Mesothelial cell of epicardium (in vitro differentiated cells): ENCODE measurements at regions not wholly inside any gene's neighbourhood (a gene's known extent, or its start where the extent isn't known, plus 50 kb on each side); places are given as distances from the start of the nearest gene placed in this dataset.

Source experiments
- DNase-seq, 2 experiments: peaks; one replicate each; pipeline ENCODE4 v3.0.0; 2021; ENCODE audit warnings: low spot score in 2 of 2; ENCODE audit not compliant: unreplicated experiment in 2 of 2
- H3K27ac Mint-ChIP-seq: 2 replicates; pipeline ENCODE4 v1.8.0; 2021; ENCODE audit warnings: mixed read lengths
- H3K27me3 Mint-ChIP-seq: 2 replicates; pipeline ENCODE4 v1.8.0; 2021; ENCODE audit warnings: low read depth, mixed read lengths
- H3K36me3 Mint-ChIP-seq: 2 replicates; pipeline ENCODE4 v1.8.0; 2021; ENCODE audit warnings: mixed read lengths
- H3K4me1 Mint-ChIP-seq: 2 replicates; pipeline ENCODE4 v1.8.0; 2021; ENCODE audit warnings: mixed read lengths
- H3K4me3 Mint-ChIP-seq: 2 replicates; pipeline ENCODE4 v1.8.0; 2021; ENCODE audit warnings: mild to moderate bottlenecking, moderate library complexity, mixed read lengths
- H3K9me3 Mint-ChIP-seq: 2 replicates; pipeline ENCODE4 v1.8.0; 2021; ENCODE audit warnings: mixed read lengths
- TF ChIP-seq, protein P1 (sequence below): fragments of 200-600 bp; sonication (generic); IDR thresholded peaks from one replicate; pipeline ENCODE4 v1.5.0; 2021; ENCODE audit warnings: antibody characterized with exemption; ENCODE audit not compliant: unreplicated experiment

DNA sequence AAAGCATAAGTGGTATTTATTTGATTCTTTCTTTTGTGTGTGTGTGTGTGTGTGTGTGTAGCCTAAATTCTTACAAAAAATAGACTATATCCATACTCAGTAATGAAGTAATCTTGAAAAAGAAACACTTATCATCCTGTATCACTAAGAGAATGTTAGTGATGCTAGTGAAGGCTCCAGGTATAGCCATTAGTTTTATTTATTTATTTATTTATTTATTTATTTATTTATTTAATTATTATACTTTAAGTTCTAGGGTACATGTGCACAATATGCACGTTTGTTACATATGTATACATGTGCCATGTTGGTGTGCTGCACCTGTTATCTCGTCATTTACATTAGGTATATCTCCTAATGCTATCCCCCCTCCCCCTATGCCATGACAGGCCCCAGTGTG, 436.0 kb downstream of the HTR7 start:
- H3K36me3 Mint-ChIP-seq = peaks cover 1% of the 10 kb centered on the region
- no peak overlapping the region for H3K27ac Mint-ChIP-seq
- peaks cover 13% of the 10 kb centered on the region for H3K9me3 Mint-ChIP-seq
- H3K4me1 Mint-ChIP-seq = peaks cover 13% of the 10 kb centered on the region
- TF ChIP-seq, protein P1, sequence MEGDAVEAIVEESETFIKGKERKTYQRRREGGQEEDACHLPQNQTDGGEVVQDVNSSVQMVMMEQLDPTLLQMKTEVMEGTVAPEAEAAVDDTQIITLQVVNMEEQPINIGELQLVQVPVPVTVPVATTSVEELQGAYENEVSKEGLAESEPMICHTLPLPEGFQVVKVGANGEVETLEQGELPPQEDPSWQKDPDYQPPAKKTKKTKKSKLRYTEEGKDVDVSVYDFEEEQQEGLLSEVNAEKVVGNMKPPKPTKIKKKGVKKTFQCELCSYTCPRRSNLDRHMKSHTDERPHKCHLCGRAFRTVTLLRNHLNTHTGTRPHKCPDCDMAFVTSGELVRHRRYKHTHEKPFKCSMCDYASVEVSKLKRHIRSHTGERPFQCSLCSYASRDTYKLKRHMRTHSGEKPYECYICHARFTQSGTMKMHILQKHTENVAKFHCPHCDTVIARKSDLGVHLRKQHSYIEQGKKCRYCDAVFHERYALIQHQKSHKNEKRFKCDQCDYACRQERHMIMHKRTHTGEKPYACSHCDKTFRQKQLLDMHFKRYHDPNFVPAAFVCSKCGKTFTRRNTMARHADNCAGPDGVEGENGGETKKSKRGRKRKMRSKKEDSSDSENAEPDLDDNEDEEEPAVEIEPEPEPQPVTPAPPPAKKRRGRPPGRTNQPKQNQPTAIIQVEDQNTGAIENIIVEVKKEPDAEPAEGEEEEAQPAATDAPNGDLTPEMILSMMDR = no peak
- no peaks in the 10 kb centered on the region for H3K27me3 Mint-ChIP-seq
- H3K4me3 Mint-ChIP-seq = no peak overlapping the region
- no peak for DNase-seq

DNA sequence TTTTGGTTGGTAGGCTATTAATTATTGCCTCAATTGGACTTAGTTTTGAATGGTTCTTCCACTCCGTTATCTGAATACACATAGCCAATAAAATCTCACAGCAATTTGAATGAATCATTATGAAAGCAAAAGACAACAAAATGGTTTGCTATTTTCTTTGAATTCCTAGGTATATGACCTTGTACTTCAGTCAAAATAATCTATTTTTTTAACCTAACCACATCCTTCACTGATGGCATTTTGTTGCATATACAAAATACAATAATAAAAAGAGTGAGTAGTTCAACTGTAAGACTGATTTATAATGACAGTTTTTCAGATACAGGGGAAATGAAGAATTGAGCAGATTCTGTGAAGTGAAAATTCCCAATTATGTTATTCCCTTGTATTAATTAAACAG, 433.1 kb downstream of the HTR7 start:
- peaks cover 8% of the 10 kb centered on the region for H3K4me1 Mint-ChIP-seq
- H3K27me3 Mint-ChIP-seq = no peaks in the 10 kb centered on the region
- H3K36me3 Mint-ChIP-seq = peaks cover 1% of the 10 kb centered on the region
- DNase-seq = no peak
- TF ChIP-seq, protein P1 = no peak
- no peak overlapping the region for H3K27ac Mint-ChIP-seq
- no peak overlapping the region for H3K4me3 Mint-ChIP-seq
- peaks cover 13% of the 10 kb centered on the region for H3K9me3 Mint-ChIP-seq

DNA sequence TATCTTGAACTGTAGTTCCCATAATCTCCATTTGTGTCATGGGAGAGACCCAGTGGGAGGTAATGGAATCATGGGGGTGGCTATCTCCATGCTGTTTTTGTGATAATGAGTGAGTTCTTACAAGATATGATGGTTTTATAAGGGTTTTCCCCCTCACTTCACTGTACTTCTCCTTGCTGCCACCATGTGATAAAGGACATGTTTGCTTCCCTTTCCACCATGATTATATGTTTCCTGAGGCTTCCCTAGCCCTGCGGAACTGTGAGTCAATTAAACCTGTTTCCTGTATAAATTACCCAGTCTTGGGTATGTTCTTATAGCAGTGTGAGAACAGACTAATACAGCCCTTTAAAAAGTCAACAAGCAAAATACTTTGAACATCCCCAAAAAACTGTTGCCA, 427.7 kb downstream of the HTR7 start:
- no peaks in the 10 kb centered on the region for H3K36me3 Mint-ChIP-seq
- H3K9me3 Mint-ChIP-seq = peaks cover 11% of the 10 kb centered on the region
- no peak overlapping the region for H3K27ac Mint-ChIP-seq
- peaks cover 5% of the 10 kb centered on the region for H3K4me1 Mint-ChIP-seq
- no peak overlapping the region for H3K4me3 Mint-ChIP-seq
- no peaks in the 10 kb centered on the region for H3K27me3 Mint-ChIP-seq
- TF ChIP-seq, protein P1 = no peak
- no peak for DNase-seq

GRCh38 chr10:90432866-90433265, 425.0 kb downstream of the HTR7 start:
- TF ChIP-seq, protein P1 = no peak
- H3K36me3 Mint-ChIP-seq = no peaks in the 10 kb centered on the region
- H3K4me1 Mint-ChIP-seq = no peaks in the 10 kb centered on the region
- DNase-seq = no peak
- H3K4me3 Mint-ChIP-seq = no peak overlapping the region
- H3K27ac Mint-ChIP-seq = no peak overlapping the region
- H3K27me3 Mint-ChIP-seq = no peaks in the 10 kb centered on the region
- peaks cover 5% of the 10 kb centered on the region for H3K9me3 Mint-ChIP-seq

GRCh38 chr10:90435296-90435695, 422.5 kb downstream of the HTR7 start:
- Mint-ChIP-seq H3K4me3 (no peak overlapping the region), H3K27ac (no peak overlapping the region)

More at GRCh38 chr10:90435296-90435695, 422.5 kb downstream of the HTR7 start:
- peaks cover 5% of the 10 kb centered on the region for H3K9me3 Mint-ChIP-seq
- peaks cover 4% of the 10 kb centered on the region for H3K4me1 Mint-ChIP-seq
- no peak for DNase-seq
- H3K27me3 Mint-ChIP-seq = no peaks in the 10 kb centered on the region
- TF ChIP-seq, protein P1 = no peak
- no peaks in the 10 kb centered on the region for H3K36me3 Mint-ChIP-seq
